HUES48 (cell line): ENCODE measurements at regions not wholly inside any gene's neighbourhood (a gene's known extent, or its start where the extent isn't known, plus 50 kb on each side); places are given as distances from the start of the nearest gene placed in this dataset.

Experiments
- H3K27ac ChIP-seq: one replicate; pipeline ENCODE4 v1.7.0; 2013; ENCODE audit warnings: low read depth, low read length, inconsistent platforms
- H3K27me3 ChIP-seq: 2 replicates; pipeline ENCODE4 v1.6.1; 2013; ENCODE audit warnings: mild to moderate bottlenecking, low read length; ENCODE audit not compliant: control insufficient read depth, insufficient read depth
- H3K36me3 ChIP-seq: 2 replicates; pipeline ENCODE4 v1.6.1; 2013; ENCODE audit warnings: low read length; ENCODE audit not compliant: control insufficient read depth, insufficient read depth
- H3K4me1 ChIP-seq: 2 replicates; pipeline ENCODE4 v1.6.1; 2013; ENCODE audit warnings: mild to moderate bottlenecking, low read length; ENCODE audit not compliant: control insufficient read depth, insufficient read depth
- H3K4me3 ChIP-seq: 2 replicates; pipeline ENCODE4 v1.5.1; 2013; ENCODE audit warnings: mild to moderate bottlenecking, low read depth, low read length
- H3K9ac ChIP-seq: 2 replicates; pipeline ENCODE4 v1.6.1; 2013; ENCODE audit warnings: mild to moderate bottlenecking, low read depth, low read length, moderate library complexity
- H3K9me3 ChIP-seq: 2 replicates; pipeline ENCODE4 v1.6.1; 2013; ENCODE audit warnings: low read length; ENCODE audit not compliant: control insufficient read depth, insufficient read depth

GRCh38 chr4:38313175-38313574 is 350.8 kb upstream of the KLF3 start:
- Histone ChIP-seq H3K4me1 (peaks cover 14% of the 10 kb centered on the region), H3K27ac (no peak overlapping the region), H3K9ac (no peak overlapping the region), H3K36me3 (no peaks in the 10 kb centered on the region), H3K9me3 (no peaks in the 10 kb centered on the region), H3K27me3 (no peaks in the 10 kb centered on the region), H3K4me3 (no peak overlapping the region)

DNA sequence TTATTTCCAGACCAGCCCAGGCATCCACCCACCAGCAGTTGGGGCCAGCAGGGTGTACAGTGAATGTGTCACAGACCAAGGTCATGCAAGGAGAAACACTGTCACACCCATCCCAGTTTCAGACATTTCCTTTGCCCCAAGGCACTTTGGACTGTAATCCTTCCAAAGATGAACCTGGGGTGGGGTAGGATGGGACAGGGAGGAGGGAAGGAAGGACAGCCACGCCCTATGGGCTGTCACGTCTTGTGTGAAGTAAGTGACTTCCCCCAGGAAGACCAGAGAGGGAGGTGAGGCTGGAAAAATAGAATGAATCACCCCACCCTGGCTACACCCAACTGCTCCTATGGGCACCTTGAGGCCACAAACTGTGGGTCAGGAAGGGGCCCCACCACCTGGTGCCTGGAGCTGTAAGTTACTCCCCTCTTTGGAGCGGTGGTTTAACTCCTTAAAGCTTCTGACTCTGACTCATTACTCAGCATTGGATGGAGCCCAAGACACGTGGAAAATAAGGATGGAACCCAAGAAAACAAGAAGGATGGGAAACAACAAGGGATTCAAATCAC is 349.9 kb upstream of the KLF3 start:
- no peak overlapping the region for H3K9ac ChIP-seq
- peaks cover 21% of the 10 kb centered on the region for H3K4me1 ChIP-seq
- no peak overlapping the region for H3K27ac ChIP-seq

DNA sequence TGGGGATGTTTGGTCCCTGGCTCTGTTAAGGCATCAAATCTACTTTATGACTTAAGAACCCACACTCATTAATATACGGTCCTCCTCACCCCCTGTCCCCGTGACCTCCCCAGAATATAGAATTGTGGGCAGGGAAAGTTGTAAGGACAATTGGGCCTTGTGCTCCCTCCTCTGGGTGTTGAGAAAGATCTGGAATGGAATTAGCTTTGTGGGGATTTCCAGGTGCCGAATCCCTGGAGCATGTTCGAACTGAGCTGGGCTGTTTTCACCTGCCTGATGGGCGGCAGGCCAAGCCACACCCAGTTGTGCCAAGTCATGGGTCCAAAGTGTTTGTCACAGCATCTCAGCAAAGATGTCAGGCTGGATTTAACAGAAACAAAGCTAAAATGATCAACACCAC is 349.3 kb upstream of the KLF3 start:
- Histone ChIP-seq H3K9me3 (no peaks in the 10 kb centered on the region), H3K36me3 (no peaks in the 10 kb centered on the region), H3K27ac (no peak overlapping the region), H3K4me3 (no peak overlapping the region), H3K4me1 (peaks cover 26% of the 10 kb centered on the region), H3K27me3 (no peaks in the 10 kb centered on the region), H3K9ac (no peak overlapping the region)

More for the DNA sequence above, 349.9 kb upstream of the KLF3 start:
- Histone ChIP-seq H3K4me3 (no peak overlapping the region), H3K27me3 (no peaks in the 10 kb centered on the region), H3K9me3 (no peaks in the 10 kb centered on the region), H3K36me3 (no peaks in the 10 kb centered on the region)

DNA sequence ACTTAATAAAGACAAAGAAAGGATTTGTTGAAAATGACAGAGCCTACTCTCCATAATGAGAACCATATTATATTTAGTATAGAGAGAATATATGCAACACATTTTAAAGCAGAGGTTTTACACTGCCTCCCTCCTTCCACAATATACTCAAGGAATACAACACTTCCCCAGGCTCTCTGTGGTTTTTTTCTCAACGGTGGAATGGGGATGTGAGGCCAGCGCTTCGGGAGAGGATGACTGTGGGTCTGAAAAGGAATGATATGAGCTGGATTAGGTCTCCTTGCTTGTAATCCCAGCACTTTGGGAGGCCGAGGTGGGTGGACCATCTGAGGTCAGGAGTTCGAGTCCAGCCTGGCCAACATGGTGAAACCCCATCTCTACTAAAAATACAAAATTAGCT is 348.7 kb upstream of the KLF3 start:
- Histone ChIP-seq H3K4me3 (no peak overlapping the region), H3K4me1 (peaks cover 26% of the 10 kb centered on the region), H3K9me3 (no peaks in the 10 kb centered on the region), H3K27ac (no peak overlapping the region), H3K27me3 (no peaks in the 10 kb centered on the region), H3K36me3 (no peaks in the 10 kb centered on the region), H3K9ac (no peak overlapping the region)

DNA sequence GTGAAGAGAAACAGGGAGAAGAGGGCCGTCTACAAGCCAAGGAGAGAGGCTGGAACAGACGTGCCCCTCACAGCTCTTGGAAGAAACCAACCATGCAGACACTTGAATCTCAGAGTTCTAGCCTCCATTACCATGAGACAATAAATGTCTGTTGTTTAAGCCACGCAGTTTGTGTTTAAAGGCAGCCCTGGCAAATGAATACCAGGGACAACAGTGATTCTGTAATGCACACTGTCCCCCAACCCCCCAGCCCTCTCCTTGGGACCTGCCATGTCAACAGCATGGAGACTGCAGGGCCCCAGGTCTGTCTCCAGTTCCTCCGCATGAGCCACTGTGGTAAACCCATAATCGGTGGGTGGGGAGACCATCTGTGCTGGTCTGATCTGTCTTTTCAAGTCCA is 348.0 kb upstream of the KLF3 start:
- Histone ChIP-seq H3K27ac (no peak overlapping the region), H3K4me1 (peaks cover 20% of the 10 kb centered on the region), H3K9me3 (no peaks in the 10 kb centered on the region), H3K36me3 (no peaks in the 10 kb centered on the region), H3K4me3 (no peak overlapping the region), H3K9ac (no peak overlapping the region), H3K27me3 (no peaks in the 10 kb centered on the region)

GRCh38 chr4:38317041-38317674 is 346.8 kb upstream of the KLF3 start:
- no peak overlapping the region for H3K27ac ChIP-seq
- H3K9ac ChIP-seq, result no peak overlapping the region
- H3K9me3 ChIP-seq, result no peaks in the 10 kb centered on the region
- H3K36me3 ChIP-seq, result no peaks in the 10 kb centered on the region
- H3K4me3 ChIP-seq, result no peak overlapping the region
- H3K4me1 ChIP-seq, result peaks cover 15% of the 10 kb centered on the region
- no peaks in the 10 kb centered on the region for H3K27me3 ChIP-seq

- H3K9ac ChIP-seq, result no peak overlapping the region
- H3K4me3 ChIP-seq, result peak overlapping the region; percentile 35
- peak overlapping the region; percentile 48 for H3K27ac ChIP-seq
Observed at GRCh38 chr4:38318737-38319455, 345.1 kb upstream of the KLF3 start.

GRCh38 chr4:38319456-38320342 is 344.3 kb upstream of the KLF3 start:
- peaks cover 15% of the 10 kb centered on the region for H3K4me1 ChIP-seq
- H3K9ac ChIP-seq, result no peak overlapping the region
- no peaks in the 10 kb centered on the region for H3K9me3 ChIP-seq
- H3K27ac ChIP-seq, result peak overlapping the region; percentile 48
- H3K27me3 ChIP-seq, result no peaks in the 10 kb centered on the region
- 0 out of 2 replicates have a peak overlapping the region, but pooled peaks have one; percentile 35 for H3K4me3 ChIP-seq
- H3K36me3 ChIP-seq, result no peaks in the 10 kb centered on the region

More at GRCh38 chr4:38318737-38319455, 345.1 kb upstream of the KLF3 start:
- peaks cover 15% of the 10 kb centered on the region for H3K4me1 ChIP-seq
- H3K9me3 ChIP-seq, result no peaks in the 10 kb centered on the region
- H3K36me3 ChIP-seq, result no peaks in the 10 kb centered on the region
- H3K27me3 ChIP-seq, result no peaks in the 10 kb centered on the region

GRCh38 chr4:38320343-38320695 is 343.7 kb upstream of the KLF3 start:
- no peaks in the 10 kb centered on the region for H3K36me3 ChIP-seq
- H3K27me3 ChIP-seq, result no peaks in the 10 kb centered on the region
- H3K4me3 ChIP-seq, result no peak overlapping the region
- no peak overlapping the region for H3K9ac ChIP-seq
- no peaks in the 10 kb centered on the region for H3K9me3 ChIP-seq
- peaks cover 15% of the 10 kb centered on the region for H3K4me1 ChIP-seq
- H3K27ac ChIP-seq, result no peak overlapping the region

DNA sequence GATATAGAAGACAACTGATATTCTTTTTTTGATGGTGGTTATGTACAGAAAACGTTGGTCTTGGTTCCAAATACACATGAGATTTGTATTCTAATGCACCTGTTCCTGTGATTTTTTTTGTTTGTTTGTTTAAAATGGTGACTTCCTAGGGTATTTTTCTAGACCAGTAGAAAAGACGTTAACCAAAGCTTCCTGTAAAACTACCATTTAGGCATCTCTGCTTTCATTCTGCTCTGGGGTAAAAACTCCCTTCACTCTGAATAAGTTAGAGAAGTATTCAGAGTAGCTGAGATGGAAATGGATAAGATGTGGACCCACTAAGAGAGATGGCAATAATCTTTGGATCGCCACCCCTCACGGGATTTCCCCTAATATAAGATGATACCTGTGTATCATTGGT is 343.2 kb upstream of the KLF3 start:
- Histone ChIP-seq H3K27me3 (no peaks in the 10 kb centered on the region), H3K4me3 (no peak overlapping the region), H3K36me3 (no peaks in the 10 kb centered on the region), H3K9me3 (no peaks in the 10 kb centered on the region), H3K9ac (no peak overlapping the region), H3K4me1 (peaks cover 15% of the 10 kb centered on the region), H3K27ac (no peak overlapping the region)
